Activated CD4-positive, CD25-positive, alpha-beta regulatory T cell treated with anti-CD3 and anti-CD28 coated beads, Interleukin-2, amount 50 U/mL, for 16 hours (primary cell): ENCODE measurements at regions not wholly inside any gene's neighbourhood (a gene's known extent, or its start where the extent isn't known, plus 50 kb on each side); places are given as distances from the start of the nearest gene placed in this dataset.

Experiments
- DNase-seq: peaks from one replicate; pipeline ENCODE4 v3.0.0-alpha.2; 2020; ENCODE audit warnings: low read depth, low spot score

DNA sequence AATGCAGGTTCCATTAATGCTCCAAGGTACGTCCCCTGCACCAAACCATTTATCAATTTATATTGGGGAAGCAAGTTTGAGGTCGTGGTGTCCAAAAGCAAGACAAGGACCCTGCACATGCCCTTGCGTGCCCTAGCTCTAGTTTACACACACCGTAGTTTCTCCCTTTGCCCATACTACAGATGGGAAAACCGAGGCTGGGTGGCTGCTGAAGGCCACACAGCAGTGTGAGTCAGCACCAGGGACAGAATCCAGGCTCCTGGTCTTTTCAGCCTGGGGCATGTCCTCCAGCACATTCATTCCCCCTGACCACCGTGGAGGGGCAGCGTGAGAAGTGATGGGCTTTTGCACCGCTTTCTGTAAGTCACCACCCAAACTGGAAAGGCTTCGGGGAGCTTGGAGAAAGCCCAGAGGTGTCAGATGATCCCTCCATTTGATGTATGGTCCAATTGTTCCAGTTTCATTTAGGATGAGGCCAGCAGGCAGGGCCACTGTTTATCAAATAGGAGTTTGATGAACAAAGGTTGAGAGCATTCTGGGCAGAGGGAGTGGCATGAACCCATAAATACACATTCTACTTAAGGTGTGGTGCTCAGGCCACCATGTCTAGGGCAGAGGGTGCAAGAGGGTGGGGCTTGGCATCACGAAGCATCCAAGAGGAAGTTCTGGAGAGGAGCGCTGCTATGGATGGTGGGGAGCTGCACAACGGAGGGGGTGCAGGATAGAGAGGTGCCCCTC, 274.1 kb downstream of the HAUS1 start:
- no peak for DNase-seq

DNA sequence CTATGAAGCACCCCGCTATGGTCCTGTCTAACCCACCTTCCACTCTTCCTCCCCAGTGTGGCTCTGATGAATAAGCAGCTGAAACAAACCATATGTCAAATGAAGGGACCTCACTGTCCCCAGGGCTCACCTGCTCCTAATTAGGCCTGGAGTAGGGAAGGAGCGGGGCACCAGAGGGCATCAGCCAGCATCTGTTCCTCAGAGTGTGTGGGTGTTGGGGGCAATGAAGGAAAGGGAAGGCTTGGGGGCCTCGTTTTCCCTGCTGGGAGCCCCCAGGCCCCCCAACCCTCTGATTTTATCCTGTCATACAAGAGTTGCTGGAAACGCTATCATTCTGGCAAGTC, 274.7 kb downstream of the HAUS1 start:
- DNase-seq = no peak

DNA sequence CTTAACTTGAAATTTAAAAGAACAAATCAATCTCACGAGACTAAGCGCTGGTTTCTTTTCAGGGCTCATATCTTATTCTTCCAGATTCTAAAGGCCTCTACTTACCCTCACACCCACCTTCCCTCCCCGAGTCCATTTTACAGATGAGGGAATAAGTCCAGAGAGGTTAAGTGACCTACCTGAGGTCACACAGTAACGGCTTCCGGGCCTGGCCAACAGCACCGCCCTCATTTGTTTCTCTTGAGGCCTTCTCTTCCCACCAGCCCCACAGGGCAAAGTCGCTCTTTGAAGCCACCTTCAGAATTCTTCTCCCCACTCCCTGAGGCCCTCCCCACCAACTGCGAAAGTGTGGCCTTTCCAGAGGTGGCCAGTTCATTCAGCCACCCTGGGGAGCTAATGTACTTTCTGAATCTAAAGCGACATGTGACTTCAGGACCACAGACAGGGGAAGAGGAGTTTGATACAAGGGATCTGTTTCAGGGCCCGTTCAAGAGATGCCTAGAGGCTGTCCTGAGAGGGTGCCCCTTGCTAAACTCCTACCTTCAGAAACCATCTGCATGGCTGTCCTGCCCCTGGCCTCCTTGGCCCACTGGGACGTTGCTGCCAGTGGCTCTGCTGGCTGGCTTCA, 275.3 kb downstream of the HAUS1 start:
- no peak for DNase-seq

DNA sequence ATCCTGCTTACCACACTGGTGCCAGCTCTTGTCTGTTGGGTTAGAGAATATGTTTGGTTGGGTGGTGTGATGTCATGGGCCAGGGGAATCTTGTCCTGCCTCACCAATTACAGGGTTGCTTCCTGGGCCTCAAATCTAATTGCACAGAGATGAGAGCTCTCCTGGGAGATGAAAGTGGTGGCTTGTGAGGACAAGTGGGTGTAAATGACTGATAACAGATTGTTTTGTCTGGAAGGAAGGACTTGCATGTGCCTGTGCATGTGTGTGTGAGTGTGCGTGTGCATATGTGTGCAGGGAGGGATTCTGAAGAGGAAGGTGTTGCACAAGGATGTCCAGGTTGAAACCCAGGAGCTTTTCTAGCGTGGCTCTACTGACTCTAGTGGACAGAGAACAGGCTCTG, 271.9 kb downstream of the LOXHD1 start:
- DNase-seq = no peak

DNA sequence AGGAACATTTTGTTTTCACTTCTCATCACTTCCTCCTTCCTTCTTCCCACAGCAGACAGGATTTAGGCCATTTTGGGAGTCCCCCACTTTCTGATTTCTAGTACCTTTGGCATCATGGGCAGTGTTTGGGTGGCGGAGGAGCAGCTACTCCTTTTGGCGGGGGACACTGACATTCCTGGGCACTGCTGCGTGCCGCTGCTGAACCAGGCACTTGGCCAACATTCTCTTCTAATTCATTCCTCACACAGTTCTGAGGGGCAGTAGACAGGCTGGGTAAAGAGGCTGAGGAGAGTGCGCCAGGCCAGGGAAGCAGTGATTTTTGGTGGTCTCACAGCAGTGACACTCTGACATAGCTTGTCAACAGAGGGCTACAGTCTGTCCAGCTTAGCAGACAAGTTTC, 270.2 kb downstream of the LOXHD1 start:
- DNase-seq = no peak

DNA sequence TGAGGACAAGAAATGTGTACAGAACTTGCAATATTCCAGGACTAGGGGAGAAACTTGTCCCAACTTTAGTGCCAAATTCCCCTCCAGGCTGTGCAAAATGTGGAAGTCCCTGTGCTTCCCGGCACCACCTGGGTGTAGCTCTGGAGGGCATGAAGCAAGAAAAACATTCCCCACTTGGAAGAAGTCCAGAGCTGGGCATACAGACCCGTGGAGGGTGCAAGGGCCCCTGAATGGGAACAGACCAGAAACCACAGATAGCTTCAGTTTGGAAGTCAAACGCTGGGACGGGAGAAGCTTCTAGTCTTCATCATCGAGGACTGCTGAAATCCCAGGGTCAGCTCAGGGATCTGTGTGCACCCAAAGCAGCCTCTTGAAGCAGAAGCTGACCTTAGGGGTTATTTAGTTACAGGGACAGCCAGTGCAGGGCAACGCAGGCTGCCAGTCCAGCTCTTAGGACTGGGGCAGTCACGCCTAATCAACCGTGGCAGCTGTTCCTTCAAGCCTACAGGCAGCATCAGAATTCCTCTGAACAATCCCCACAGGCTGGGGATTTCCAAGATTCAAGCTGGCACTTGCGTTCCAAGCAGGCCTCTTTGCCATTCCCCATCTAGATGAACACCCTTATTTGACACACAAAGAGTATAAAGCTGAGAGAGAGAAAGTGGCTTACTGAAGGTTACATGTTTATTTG, 269.4 kb downstream of the LOXHD1 start:
- DNase-seq = no peak

DNA sequence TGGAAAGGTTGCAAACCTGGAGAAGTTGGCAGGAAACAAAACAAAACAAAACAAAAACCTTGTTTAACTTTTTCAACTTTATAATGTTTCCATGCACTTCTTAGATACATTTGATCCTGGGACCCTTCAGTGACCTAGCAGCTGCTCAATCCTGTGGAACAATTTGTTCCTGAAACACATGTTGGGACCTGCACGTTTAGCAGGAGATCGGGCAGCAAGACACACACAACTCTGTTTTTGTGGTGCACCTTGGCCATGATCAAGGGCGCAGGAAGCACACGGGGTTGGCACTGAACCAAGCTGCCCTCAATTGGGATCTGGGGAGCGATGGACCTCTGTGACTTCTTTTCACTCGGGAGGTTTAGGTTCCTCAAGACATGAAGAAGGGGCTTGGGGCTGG, 268.7 kb downstream of the LOXHD1 start:
- DNase-seq = no peak

DNA sequence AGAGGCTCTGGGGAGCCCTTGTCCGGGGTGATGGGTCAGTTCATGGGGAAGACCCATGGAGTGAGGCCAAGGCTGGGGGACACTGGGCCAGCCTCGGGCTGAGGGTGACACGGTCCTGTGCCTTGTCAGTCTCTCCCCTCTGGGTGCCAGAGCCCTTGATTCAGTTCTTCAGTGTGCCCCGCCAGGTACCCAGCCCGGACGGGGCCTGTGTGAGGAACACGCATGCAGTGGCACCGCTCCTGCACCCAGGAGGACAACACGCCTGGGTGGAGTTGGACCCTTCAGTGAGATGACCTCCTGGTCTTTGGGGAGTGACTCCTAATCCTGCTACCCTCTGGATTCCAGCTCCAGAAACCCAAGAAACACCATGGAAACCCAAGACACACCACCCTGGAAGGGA, 264.4 kb downstream of the LOXHD1 start:
- no peak for DNase-seq

DNA sequence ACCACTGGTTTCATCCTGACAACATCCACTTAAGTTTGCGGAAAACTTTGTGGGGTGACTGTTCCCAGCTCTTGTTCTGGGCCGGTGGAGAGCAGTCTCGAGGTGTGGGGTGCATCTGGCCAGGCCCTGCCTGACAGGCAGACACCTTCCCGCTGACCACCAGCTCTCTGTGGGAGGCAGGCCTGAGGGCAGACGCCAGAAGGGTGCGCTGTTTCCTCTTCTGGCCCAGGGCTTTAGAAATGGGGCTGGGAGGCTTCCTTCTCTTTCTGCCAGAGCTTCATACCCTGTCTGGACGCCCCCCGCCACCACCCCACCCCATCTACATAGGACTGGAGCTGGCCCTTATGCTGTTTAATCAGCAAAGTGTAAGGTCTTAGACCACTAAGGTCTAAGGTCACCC, 263.8 kb downstream of the LOXHD1 start:
- DNase-seq = no peak

DNA sequence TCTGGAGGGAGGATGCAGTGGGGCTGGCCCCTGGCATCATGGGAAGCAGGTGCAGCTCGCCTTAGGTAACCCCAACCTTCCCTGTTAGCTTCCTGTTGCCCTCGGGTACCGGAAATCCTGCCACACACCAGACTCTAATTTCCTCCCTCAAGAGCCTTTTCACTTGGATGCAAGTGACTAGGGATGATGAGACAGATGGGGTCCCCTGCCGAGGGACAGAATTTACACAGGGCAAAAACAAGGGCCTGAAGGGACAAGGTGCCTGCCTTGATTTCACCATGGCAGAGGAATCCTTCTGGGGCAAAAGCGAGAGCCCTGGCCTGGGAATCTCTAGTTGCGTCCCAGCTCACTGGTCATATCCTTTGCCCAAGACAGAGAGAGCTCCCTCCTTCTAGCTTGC, 263.1 kb downstream of the LOXHD1 start:
- DNase-seq = no peak

DNA sequence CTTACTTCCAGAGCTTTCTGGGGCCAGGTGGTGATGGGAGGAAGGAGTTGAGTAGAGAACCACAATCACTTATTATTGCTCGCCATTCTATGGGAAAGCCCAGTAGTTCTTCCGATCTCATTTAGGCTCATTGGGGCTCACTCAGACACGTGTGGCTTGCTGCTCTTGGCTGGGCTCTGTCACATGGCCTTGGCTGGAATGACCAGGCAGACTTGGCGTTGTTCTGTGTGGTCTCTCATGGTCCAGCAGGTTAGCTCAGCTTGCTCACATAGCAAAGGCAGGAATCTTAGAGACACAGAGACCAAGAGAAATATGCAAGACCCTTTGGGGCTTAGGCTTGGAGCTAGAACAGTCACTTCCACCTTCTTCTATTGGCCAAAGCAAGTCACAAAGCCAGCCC, 261.2 kb downstream of the LOXHD1 start:
- DNase-seq = no peak

DNA sequence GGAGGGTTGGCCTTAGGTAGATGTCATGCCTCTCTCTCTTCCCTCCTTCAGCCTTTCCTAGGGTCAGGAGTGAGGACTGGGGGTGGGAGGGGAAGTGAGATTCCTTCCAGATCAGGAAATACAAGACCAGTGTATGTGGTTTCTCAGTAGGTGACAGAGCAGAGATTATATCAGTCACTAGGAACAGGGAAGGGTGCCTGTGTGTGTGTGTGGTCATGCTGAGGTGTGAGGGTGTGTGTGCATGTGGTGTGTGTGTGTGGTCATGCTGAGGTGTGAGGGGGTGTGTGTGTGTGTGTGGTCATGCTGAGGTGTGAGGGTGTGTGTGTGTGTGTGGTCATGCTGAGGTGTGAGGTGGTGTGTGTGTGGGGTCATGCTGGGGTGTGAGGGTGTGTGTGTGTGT, 259.8 kb downstream of the LOXHD1 start:
- no peak for DNase-seq

DNA sequence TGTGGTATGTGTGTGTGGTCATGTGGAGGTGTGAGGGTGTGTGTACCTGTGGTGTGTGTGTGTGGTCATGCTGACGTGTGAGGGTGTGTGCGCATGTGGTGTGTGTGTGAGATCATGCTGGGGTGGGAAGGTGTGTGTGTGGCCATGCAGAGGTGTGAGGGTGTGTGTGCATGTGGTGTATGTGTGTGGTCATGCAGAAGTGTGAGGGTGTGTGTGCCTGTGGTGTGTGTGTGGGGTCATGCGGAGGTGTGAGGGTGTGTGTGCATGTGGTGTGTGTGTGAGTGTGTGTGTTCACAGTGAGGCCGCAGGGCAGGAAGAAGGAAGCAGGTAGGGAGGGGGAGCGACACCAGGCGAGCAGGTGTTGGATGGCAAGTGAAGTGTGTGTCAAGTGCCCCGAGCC, 259.0 kb downstream of the LOXHD1 start:
- DNase-seq = no peak

DNA sequence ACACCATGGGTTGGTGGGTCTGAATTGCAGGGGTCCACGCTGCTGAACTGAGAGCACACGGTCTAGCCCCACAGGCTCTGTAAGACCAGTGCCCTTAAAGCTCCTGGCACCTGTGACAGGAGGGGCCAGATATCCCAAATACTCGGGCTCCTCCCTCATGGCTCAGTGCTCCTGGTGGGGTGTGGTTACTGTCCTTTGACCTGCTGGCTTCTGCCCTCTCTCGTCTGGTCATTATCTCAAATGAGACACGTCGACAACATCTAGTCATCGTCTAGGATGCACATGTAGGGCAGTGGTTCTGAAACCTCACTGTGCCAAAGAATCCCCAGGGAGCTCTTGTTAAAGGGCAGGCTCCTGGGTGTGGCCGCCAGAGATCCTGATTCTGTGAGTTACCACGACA, 258.4 kb downstream of the LOXHD1 start:
- no peak for DNase-seq

DNA sequence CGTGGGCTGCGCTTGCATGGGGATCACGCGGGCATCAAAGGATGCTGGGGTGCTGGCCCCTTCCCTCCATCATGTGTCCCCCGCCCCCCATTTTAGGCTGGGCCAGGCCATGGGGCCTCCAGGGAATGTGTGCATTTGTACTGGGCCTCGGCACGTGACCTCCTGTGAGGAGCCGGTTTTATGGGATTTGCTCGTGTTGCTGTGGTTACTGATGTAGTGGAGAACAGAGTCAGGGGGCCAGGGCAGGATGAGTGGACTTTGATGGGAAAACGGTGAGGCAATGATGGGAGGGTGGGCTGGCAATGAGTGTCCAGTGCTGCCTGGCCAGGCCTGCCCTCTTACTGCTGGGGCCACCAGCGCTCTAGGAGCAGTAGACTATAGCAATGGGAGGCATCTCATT, 257.7 kb downstream of the LOXHD1 start:
- DNase-seq = no peak

DNA sequence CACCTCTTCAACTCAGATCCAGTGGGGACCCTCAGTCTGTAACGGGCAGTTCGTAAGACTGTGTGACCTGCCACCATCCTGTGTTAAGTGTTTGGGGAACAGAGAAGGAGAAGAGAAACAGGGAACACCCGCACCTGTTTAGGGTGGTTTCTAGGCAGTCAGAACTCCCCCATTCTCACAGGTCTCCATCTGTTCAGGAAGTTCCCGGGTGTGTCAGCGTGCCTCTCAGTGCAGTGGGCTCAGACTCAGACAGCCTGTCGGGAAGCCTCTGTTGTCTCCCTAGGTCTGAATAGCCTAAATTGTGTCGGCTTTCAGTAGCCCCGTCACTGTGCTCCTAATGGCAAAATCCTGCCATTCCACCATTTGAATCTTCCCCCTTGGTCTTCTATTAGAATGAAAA, 256.6 kb downstream of the LOXHD1 start:
- no peak for DNase-seq

DNA sequence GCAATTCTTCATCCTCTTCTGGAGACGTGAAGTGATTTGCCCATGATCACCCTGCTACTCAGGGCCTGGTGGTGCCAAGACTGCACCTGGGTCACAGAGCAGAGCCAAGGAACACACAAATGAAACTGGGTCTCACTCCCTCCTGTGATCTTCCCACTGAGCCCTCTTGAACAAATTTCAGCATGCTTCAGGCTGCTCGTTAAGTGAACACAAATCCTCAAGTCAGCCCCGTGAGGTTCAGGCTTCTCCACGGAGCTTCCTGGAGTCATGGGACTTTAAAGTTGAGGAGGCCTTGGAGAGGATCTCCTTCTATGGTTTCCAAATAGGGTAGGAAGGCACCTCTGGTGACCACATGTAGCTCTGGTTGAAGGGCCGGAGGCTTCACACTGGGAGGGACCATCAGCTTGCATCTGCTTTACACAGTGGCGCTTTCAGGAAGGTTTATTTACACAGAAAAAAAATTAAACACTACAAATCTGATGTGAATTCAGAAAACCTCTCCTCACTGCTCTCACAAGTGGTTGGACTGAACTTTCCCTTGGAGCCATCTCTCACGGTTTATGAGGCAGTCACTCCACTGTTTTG, 255.4 kb downstream of the LOXHD1 start:
- DNase-seq = no peak

DNA sequence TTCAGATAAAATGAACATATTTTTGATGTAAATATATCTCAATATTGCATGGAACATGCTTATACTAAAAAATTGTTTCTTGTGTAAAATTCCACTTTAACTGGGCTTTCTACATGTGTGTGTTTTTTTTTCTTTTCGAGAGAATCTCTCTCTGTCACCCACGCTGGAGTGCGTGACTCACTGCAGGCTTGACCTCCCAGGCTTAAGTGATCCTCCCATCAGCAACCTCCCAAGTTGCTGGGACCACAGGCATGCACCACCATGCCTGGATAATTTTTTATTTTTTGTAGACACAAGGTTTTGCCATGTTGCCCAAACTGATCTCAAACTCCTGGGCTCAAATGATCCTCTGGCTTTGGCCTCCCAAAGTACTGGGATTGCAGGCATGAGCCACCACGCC, 254.6 kb downstream of the LOXHD1 start:
- DNase-seq = no peak

DNA sequence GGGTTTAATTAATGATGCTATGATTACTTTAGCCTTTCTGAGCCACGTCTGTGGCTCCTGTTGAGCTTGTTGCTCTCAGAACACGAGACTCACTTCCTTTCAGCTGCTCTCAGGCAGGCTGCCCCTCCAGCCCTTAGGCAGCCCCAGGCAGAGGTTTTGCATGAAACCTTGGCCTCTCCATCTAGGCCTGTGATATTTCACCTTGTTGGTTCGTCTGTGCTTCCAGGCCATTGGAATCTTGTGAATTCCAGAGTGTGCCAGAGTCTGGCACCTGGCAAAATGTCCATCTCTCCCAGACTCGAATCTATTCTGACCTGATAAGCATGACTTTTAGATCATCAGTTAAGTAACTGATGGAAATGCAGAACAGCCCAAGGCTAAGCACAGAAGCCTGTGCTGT, 254.1 kb downstream of the LOXHD1 start:
- DNase-seq = no peak

DNA sequence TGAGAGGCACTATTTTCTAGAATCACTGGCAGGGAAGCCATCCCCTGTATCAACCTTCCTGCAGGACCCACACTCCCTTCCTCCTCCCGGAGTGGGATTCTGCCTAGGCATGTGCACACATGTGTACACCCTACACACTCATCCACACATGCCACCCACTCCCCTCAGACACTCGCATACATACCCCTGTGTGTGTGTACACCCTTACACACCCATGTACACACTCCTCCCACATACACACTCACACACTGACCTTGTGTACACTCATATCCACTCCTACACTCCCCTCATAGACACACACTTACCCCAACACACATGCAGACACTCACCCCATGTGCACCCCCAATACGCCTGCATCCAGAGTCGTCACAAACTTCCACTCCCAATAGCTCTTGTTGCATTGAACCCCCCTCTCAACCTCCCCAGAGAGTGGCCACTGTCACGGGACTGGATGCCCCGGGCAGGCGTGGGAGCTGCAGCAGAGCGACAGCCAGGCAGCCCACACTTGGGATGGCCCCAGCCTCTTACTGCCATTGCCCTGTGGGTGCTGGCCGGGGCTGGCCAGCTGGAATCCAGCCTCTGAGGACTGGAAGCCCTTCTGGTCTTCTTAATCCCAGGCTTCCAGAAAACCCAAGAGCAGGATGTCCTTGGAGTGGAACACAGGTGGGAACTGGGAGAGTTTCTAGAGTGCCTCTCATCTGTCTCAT, 251.0 kb downstream of the LOXHD1 start:
- no peak for DNase-seq

DNA sequence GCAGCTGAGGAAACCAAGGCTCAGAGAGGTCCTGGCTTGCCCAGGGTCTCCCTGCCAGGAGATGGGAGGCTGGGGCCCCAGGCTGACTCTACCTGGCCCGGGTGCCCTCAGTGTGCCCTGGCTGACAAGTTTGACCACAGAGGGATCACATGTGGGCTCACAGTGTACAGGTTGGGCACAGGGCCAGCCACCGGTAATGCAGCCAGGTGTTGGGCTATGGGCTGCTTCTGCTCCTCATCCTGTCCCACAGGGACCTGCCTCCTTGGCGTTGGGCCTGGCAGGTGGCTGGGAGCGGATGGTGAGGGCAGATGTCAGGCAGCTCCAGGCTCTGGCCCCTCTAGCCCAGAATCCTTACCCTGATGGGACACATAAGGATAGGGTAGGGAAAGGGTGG, 250.5 kb downstream of the LOXHD1 start:
- no peak for DNase-seq

DNA sequence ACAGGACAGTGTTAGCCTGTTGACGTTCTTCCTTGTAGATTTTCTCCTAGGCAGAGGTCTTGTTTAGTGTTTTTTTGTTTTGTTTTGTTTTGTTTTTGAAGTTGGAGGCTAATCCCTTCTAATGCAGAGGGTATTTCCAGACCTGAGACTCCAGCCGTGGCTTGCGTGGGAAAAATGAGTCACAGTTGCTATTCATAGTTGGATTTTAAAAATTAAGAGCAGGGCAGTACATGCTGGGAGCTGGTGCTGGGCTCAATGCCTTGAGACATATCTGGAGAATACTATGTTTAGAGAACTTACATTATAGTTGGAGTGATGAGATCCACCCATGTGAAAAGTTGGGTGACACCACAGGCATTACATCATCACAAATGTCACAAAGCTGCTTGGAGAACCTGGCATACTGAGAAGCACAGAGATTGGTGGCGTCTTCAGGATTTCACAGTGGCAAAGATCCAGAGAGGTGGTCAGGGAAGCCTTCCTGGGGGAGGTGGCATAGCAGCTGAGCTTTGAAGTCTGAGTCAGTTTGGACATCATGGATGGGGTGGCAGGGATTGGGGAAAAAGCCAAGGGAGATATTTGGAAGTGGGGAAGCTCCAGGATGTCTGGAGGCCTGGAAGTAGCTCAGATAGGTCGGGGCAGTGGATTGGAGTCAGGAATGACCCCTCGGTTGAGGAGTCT, 249.4 kb downstream of the LOXHD1 start:
- no peak for DNase-seq
